Caco-2 (cell line): ENCODE measurements at regions not wholly inside any gene's neighbourhood (a gene's known extent, or its start where the extent isn't known, plus 50 kb on each side); places are given as distances from the start of the nearest gene placed in this dataset.

Experiments used
- BruUV-seq: library from RNA; stranded (reverse); fragments of 400-500 nt; replicated peaks from 2 replicates; lab custom pipeline; 2021; lab: Mats Ljungman, UMichigan
- CTCF ChIA-PET: fragments of 300-600 bp; sonication (Branson Sonifier 250); formaldehyde crosslinking; loops from one replicate; lab custom pipeline; 2022; ENCODE audit warnings: antibody characterized with exemption; lab: Charles Lee
- POLR2A ChIA-PET: fragments of 300-600 bp; sonication (Branson Sonifier 250); formaldehyde crosslinking; loops from one replicate; lab custom pipeline; 2022; ENCODE audit warnings: antibody characterized with exemption; lab: Charles Lee
- DNase-seq, 2 experiments: peaks; one replicate each; pipeline versions ENCODE4 v3.0.0 to v3.0.0-alpha.2; 2020 to 2022
- H3K27me3 ChIP-seq: replicated peaks from 2 replicates; pipeline ENCODE4 v1.6.0; 2011; ENCODE audit warnings: low read length; ENCODE audit not compliant: control insufficient read depth, insufficient read depth
- H3K36me3 ChIP-seq: 2 replicates; pipeline ENCODE4 v1.5.1; 2011; ENCODE audit warnings: low read length; ENCODE audit not compliant: control insufficient read depth, insufficient read depth
- H3K4me1 ChIP-seq: fragments of 250-450 bp; sonication (Bioruptor Pico); 2 replicates; pipeline ENCODE4 v1.5.1; 2020; ENCODE audit warnings: mild to moderate bottlenecking
- H3K4me3 ChIP-seq: 2 replicates; pipeline ENCODE4 v1.5.1; 2011; ENCODE audit warnings: low read depth, mild to moderate bottlenecking, control low read depth, low read length
- H3K9me3 ChIP-seq: fragments of 250-450 bp; sonication (Bioruptor Pico); 2 replicates; pipeline ENCODE4 v1.5.1; 2020; ENCODE audit warnings: mild to moderate bottlenecking, moderate library complexity
- H3K27ac Mint-ChIP-seq: one replicate; pipeline ENCODE4 v1.8.0; 2022; ENCODE audit warnings: mixed read lengths; ENCODE audit not compliant: unreplicated experiment
- H3K27me3 Mint-ChIP-seq: one replicate; pipeline ENCODE4 v1.8.0; 2022; ENCODE audit warnings: mixed read lengths; ENCODE audit not compliant: insufficient read depth, unreplicated experiment
- H3K36me3 Mint-ChIP-seq: one replicate; pipeline ENCODE4 v1.8.0; 2022; ENCODE audit warnings: mild to moderate bottlenecking, mixed read lengths; ENCODE audit not compliant: insufficient read depth, unreplicated experiment
- H3K4me1 Mint-ChIP-seq: one replicate; pipeline ENCODE4 v1.8.0; 2022; ENCODE audit warnings: low read depth, mixed read lengths; ENCODE audit not compliant: unreplicated experiment
- H3K4me3 Mint-ChIP-seq: one replicate; pipeline ENCODE4 v1.8.0; 2022; ENCODE audit warnings: mild to moderate bottlenecking, moderate library complexity, mixed read lengths; ENCODE audit not compliant: unreplicated experiment
- H3K9me3 Mint-ChIP-seq: one replicate; pipeline ENCODE4 v1.8.0; 2022; ENCODE audit warnings: mixed read lengths; ENCODE audit not compliant: unreplicated experiment
- CTCF ChIP-seq, 2 experiments: fragments of 200-600 bp in 1 of 2; IDR thresholded peaks; 1 replicate in 1 of 2; 2 replicates in 1 of 2; pipeline versions ENCODE4 v1.5.1 to v1.8.0; 2011 to 2022; ENCODE audit warnings: antibody characterized with exemption in 1 of 2, control low read depth in 1 of 2, inconsistent platforms in 1 of 2, low read depth in 1 of 2, low read length in 1 of 2, mild to moderate bottlenecking in 1 of 2, moderate library complexity in 1 of 2; ENCODE audit not compliant: insufficient read depth in 1 of 2, severe bottlenecking in 1 of 2, unreplicated experiment in 1 of 2
- intact Hi-C: fragments of 100-400 bp; cut with micrococcal nuclease; formaldehyde crosslinking; loops from one replicate; pipeline ENCODE4 v1.10.0; 2022; ENCODE audit not compliant: unreplicated experiment

- Mint-ChIP-seq H3K27me3 (no peaks in the 10 kb centered on the region), H3K9me3 (peaks cover 9% of the 10 kb centered on the region), H3K4me1 (no peaks in the 10 kb centered on the region), H3K36me3 (no peaks in the 10 kb centered on the region), H3K4me3 (no peak overlapping the region), H3K27ac (no peak overlapping the region)
- no peak overlapping the region for H3K4me3 ChIP-seq
- ChIA-PET CTCF (no interaction called here), POLR2A (no interaction called here)
- H3K4me1 ChIP-seq = peaks cover 7% of the 10 kb centered on the region
- no peak for DNase-seq
- no peak for TF ChIP-seq CTCF (IDR thresholded peaks at IDR 0.05; ENCODE audit: insufficient read depth in 1 of 2, low read depth in 1 of 2, low read length in 1 of 2, severe bottlenecking in 1 of 2, unreplicated experiment in 1 of 2)
- no peaks in the 10 kb centered on the region for H3K9me3 ChIP-seq
- BruUV-seq = no TSS peak
- intact Hi-C loops = no loop called here
- no peaks in the 10 kb centered on the region for H3K36me3 ChIP-seq
- H3K27me3 ChIP-seq = no peaks in the 10 kb centered on the region
Observed at GRCh38 chr3:144264350-144264749, 292.7 kb downstream of the DIPK2A start.

- no peak for TF ChIP-seq CTCF (IDR thresholded peaks at IDR 0.05; ENCODE audit: insufficient read depth in 1 of 2, low read depth in 1 of 2, low read length in 1 of 2, severe bottlenecking in 1 of 2, unreplicated experiment in 1 of 2)
- no peak overlapping the region for H3K4me3 Mint-ChIP-seq
- DNase-seq = no peak
- H3K27ac Mint-ChIP-seq = no peak overlapping the region
- no peaks in the 10 kb centered on the region for H3K36me3 Mint-ChIP-seq
- H3K9me3 ChIP-seq = no peaks in the 10 kb centered on the region
- no peaks in the 10 kb centered on the region for H3K27me3 Mint-ChIP-seq
- no peaks in the 10 kb centered on the region for H3K4me1 Mint-ChIP-seq
- H3K36me3 ChIP-seq = no peaks in the 10 kb centered on the region
- H3K9me3 Mint-ChIP-seq = peaks cover 9% of the 10 kb centered on the region
- no peak overlapping the region for H3K4me3 ChIP-seq
- H3K4me1 ChIP-seq = peaks cover 7% of the 10 kb centered on the region
- POLR2A ChIA-PET = no interaction called here
- intact Hi-C loops = no loop called here
- BruUV-seq = no TSS peak
- no peaks in the 10 kb centered on the region for H3K27me3 ChIP-seq
- CTCF ChIA-PET = no interaction called here
Observed at GRCh38 chr3:144264794-144265193, 293.2 kb downstream of the DIPK2A start.

- peaks cover 7% of the 10 kb centered on the region for H3K4me1 ChIP-seq
- no peaks in the 10 kb centered on the region for H3K36me3 ChIP-seq
- no TSS peak for BruUV-seq
- H3K27me3 Mint-ChIP-seq = no peaks in the 10 kb centered on the region
- no peak overlapping the region for H3K27ac Mint-ChIP-seq
- peaks cover 3% of the 10 kb centered on the region for H3K9me3 Mint-ChIP-seq
- H3K4me1 Mint-ChIP-seq = no peaks in the 10 kb centered on the region
- CTCF ChIA-PET = no interaction called here
- no peaks in the 10 kb centered on the region for H3K36me3 Mint-ChIP-seq
- TF ChIP-seq CTCF (IDR thresholded peaks at IDR 0.05; ENCODE audit: insufficient read depth in 1 of 2, low read depth in 1 of 2, low read length in 1 of 2, severe bottlenecking in 1 of 2, unreplicated experiment in 1 of 2) = no peak
- no peak for DNase-seq
- H3K9me3 ChIP-seq = no peaks in the 10 kb centered on the region
- no peak overlapping the region for H3K4me3 ChIP-seq
- no peaks in the 10 kb centered on the region for H3K27me3 ChIP-seq
- no peak overlapping the region for H3K4me3 Mint-ChIP-seq
- POLR2A ChIA-PET = no interaction called here
- intact Hi-C loops = no loop called here
Observed at GRCh38 chr3:144265542-144266100, 294.0 kb downstream of the DIPK2A start.
